ENCODE measurements at regions not wholly inside any gene's neighbourhood (a gene's known extent, or its start where the extent isn't known, plus 50 kb on each side); places are given as distances from the start of the nearest gene placed in this dataset.

DNA sequence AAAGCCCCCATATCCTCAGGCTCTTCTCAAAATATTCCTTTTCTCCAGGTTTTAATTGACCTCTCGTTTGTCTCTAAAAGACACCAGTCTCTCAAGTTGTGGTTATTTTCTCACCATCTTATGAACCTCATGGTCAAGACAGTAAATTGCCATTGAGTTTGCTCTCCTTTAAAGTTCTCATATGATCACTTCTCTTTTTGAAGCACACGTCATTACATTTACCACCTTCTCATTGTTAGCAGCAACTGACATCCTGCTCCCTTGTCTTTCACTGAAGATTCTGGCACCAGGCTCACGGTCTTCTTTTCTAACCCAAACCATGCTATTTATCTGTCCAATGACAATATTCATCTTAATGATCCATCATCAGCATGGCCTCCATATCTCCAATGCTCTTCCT is 324.2 kb downstream of the TMA16 start:
- H3K9me3 ChIP-seq (ENCODE audit: low read length) = no peaks in the 10 kb centered on the region
- H3K27me3 ChIP-seq (ENCODE audit: insufficient read depth, low read length) = no peaks in the 10 kb centered on the region
- H2AFZ ChIP-seq (ENCODE audit: low read depth, low read length) = no peak overlapping the region
- no peaks in the 10 kb centered on the region for H3K4me1 ChIP-seq (ENCODE audit: insufficient read depth, low read length)
- H3K4me3 ChIP-seq (ENCODE audit: low read length) = no peak overlapping the region
- no peaks in the 10 kb centered on the region for H3K36me3 ChIP-seq (ENCODE audit: insufficient read depth, low read length)

DNA sequence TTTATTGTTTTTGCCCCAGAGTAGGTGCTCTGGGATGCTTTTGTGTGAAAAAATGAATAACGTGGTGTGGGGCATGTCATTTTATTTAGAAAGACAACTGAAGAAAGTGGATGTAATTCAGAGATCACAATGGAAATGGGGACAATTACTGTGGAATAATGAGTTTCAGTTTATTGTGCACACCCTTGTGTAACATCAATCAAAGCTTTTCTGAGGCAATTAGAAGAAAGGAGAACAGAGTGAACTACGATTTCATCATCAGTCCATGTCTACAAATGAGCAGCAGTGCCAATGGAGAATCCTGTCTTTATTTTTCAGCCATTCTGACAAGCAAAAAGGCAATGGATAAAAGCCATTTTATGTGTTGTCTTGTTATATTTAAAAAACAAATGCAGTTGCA is 339.2 kb downstream of the TMA16 start:
- H3K36me3 ChIP-seq (ENCODE audit: insufficient read depth, low read length) = no peaks in the 10 kb centered on the region
- no peak overlapping the region for H2AFZ ChIP-seq (ENCODE audit: low read depth, low read length)
- no peaks in the 10 kb centered on the region for H3K4me1 ChIP-seq (ENCODE audit: insufficient read depth, low read length)
- no peaks in the 10 kb centered on the region for H3K27me3 ChIP-seq (ENCODE audit: insufficient read depth, low read length)
- no peaks in the 10 kb centered on the region for H3K9me3 ChIP-seq (ENCODE audit: low read length)
- no peak overlapping the region for H3K4me3 ChIP-seq (ENCODE audit: low read length)

- no peaks in the 10 kb centered on the region for H3K4me1 ChIP-seq (ENCODE audit: insufficient read depth, low read length)
- no peaks in the 10 kb centered on the region for H3K36me3 ChIP-seq (ENCODE audit: insufficient read depth, low read length)
- H3K4me3 ChIP-seq (ENCODE audit: low read length) = no peak overlapping the region
- no peaks in the 10 kb centered on the region for H3K9me3 ChIP-seq (ENCODE audit: low read length)
- H2AFZ ChIP-seq (ENCODE audit: low read depth, low read length) = no peak overlapping the region
- no peaks in the 10 kb centered on the region for H3K27me3 ChIP-seq (ENCODE audit: insufficient read depth, low read length)
Measured at GRCh38 chr4:163846008-163846407, 351.5 kb downstream of the TMA16 start.

GRCh38 chr4:163852246-163852645 is 357.8 kb downstream of the TMA16 start:
- Histone ChIP-seq H3K36me3 (ENCODE audit: insufficient read depth, low read length) (no peaks in the 10 kb centered on the region), H3K4me1 (ENCODE audit: insufficient read depth, low read length) (no peaks in the 10 kb centered on the region), H3K9me3 (ENCODE audit: low read length) (no peaks in the 10 kb centered on the region), H3K4me3 (ENCODE audit: low read length) (no peak overlapping the region), H3K27me3 (ENCODE audit: insufficient read depth, low read length) (no peaks in the 10 kb centered on the region), H2AFZ (ENCODE audit: low read depth, low read length) (no peak overlapping the region)

GRCh38 chr4:163857903-163858302 is 363.4 kb downstream of the TMA16 start:
- Histone ChIP-seq H3K27me3 (ENCODE audit: insufficient read depth, low read length) (no peaks in the 10 kb centered on the region), H2AFZ (ENCODE audit: low read depth, low read length) (no peak overlapping the region), H3K4me3 (ENCODE audit: low read length) (no peak overlapping the region), H3K4me1 (ENCODE audit: insufficient read depth, low read length) (no peaks in the 10 kb centered on the region), H3K9me3 (ENCODE audit: low read length) (no peaks in the 10 kb centered on the region), H3K36me3 (ENCODE audit: insufficient read depth, low read length) (no peaks in the 10 kb centered on the region)

- Histone ChIP-seq H3K4me3 (ENCODE audit: low read length) (no peak overlapping the region), H3K36me3 (ENCODE audit: insufficient read depth, low read length) (no peaks in the 10 kb centered on the region), H3K9me3 (ENCODE audit: low read length) (no peaks in the 10 kb centered on the region), H3K4me1 (ENCODE audit: insufficient read depth, low read length) (no peaks in the 10 kb centered on the region), H2AFZ (ENCODE audit: low read depth, low read length) (no peak overlapping the region), H3K27me3 (ENCODE audit: insufficient read depth, low read length) (no peaks in the 10 kb centered on the region)
Measured at GRCh38 chr4:163858515-163858914, 364.0 kb downstream of the TMA16 start.

- Histone ChIP-seq H3K27me3 (ENCODE audit: insufficient read depth, low read length) (no peaks in the 10 kb centered on the region), H2AFZ (ENCODE audit: low read depth, low read length) (no peak overlapping the region), H3K9me3 (ENCODE audit: low read length) (no peaks in the 10 kb centered on the region), H3K4me1 (ENCODE audit: insufficient read depth, low read length) (no peaks in the 10 kb centered on the region), H3K4me3 (ENCODE audit: low read length) (no peak overlapping the region), H3K36me3 (ENCODE audit: insufficient read depth, low read length) (no peaks in the 10 kb centered on the region)
Measured at GRCh38 chr4:163863082-163863481, 368.6 kb downstream of the TMA16 start.

- Histone ChIP-seq H3K9me3 (ENCODE audit: low read length) (no peaks in the 10 kb centered on the region), H3K36me3 (ENCODE audit: insufficient read depth, low read length) (no peaks in the 10 kb centered on the region), H3K4me1 (ENCODE audit: insufficient read depth, low read length) (no peaks in the 10 kb centered on the region), H2AFZ (ENCODE audit: low read depth, low read length) (no peak overlapping the region), H3K27me3 (ENCODE audit: insufficient read depth, low read length) (no peaks in the 10 kb centered on the region), H3K4me3 (ENCODE audit: low read length) (no peak overlapping the region)
Measured at GRCh38 chr4:163865010-163865409, 370.5 kb downstream of the TMA16 start.

DNA sequence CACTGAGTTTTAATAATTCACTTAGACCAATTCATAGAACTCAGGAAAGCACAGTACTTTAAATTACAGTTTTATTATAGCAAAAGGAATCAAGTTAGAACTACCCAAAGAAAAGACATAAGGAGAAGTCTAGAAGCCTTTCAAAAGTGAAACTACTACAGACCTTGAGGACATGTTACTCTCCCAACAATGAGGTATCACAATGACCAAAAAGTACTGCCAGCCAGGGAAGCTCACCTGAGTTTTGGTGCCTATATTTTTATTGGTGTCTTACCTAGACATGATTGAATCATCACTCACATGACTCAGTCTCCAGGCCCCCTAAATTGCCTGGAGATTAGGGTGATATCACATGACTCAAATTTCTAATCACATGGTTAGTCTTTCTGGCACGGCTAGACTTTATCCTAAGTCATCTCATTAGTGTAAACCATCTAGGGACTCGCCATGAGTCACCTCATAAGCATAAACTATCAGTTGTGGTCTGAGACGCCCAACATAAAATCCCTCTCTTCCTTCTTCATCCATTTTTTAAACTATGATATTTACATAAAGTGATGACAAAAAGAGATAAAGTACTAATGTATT is 372.3 kb downstream of the TMA16 start:
- no peaks in the 10 kb centered on the region for H3K9me3 ChIP-seq (ENCODE audit: low read length)
- H3K36me3 ChIP-seq (ENCODE audit: insufficient read depth, low read length) = no peaks in the 10 kb centered on the region
- H3K4me1 ChIP-seq (ENCODE audit: insufficient read depth, low read length) = no peaks in the 10 kb centered on the region
- H3K4me3 ChIP-seq (ENCODE audit: low read length) = no peak overlapping the region
- H3K27me3 ChIP-seq (ENCODE audit: insufficient read depth, low read length) = no peaks in the 10 kb centered on the region
- H2AFZ ChIP-seq (ENCODE audit: low read depth, low read length) = no peak overlapping the region

DNA sequence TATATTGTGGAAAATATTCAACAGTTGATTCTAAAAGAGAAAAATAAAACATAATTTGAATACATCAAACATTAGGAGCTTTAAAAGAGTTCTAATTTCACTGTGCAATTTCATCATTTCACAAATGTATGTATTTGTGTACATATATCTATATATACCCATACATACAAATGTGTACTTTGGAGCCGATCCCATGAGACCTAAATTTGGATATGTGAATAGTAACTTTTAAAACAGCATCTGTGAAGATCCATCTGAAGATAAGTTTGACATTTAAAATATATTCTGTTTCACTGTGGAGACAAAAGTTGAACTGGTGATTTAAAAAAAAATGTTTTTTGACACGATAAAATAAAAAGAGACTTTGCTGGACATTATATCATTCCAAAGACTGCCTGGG is 374.0 kb downstream of the TMA16 start:
- H3K4me1 ChIP-seq (ENCODE audit: insufficient read depth, low read length) = no peaks in the 10 kb centered on the region
- no peaks in the 10 kb centered on the region for H3K27me3 ChIP-seq (ENCODE audit: insufficient read depth, low read length)
- no peak overlapping the region for H2AFZ ChIP-seq (ENCODE audit: low read depth, low read length)
- no peaks in the 10 kb centered on the region for H3K36me3 ChIP-seq (ENCODE audit: insufficient read depth, low read length)
- H3K4me3 ChIP-seq (ENCODE audit: low read length) = no peak overlapping the region
- H3K9me3 ChIP-seq (ENCODE audit: low read length) = no peaks in the 10 kb centered on the region

GRCh38 chr4:163871078-163871477 is 376.6 kb downstream of the TMA16 start:
- Histone ChIP-seq H3K9me3 (ENCODE audit: low read length) (no peaks in the 10 kb centered on the region), H3K36me3 (ENCODE audit: insufficient read depth, low read length) (no peaks in the 10 kb centered on the region), H3K4me1 (ENCODE audit: insufficient read depth, low read length) (no peaks in the 10 kb centered on the region), H2AFZ (ENCODE audit: low read depth, low read length) (no peak overlapping the region), H3K4me3 (ENCODE audit: low read length) (no peak overlapping the region), H3K27me3 (ENCODE audit: insufficient read depth, low read length) (no peaks in the 10 kb centered on the region)

DNA sequence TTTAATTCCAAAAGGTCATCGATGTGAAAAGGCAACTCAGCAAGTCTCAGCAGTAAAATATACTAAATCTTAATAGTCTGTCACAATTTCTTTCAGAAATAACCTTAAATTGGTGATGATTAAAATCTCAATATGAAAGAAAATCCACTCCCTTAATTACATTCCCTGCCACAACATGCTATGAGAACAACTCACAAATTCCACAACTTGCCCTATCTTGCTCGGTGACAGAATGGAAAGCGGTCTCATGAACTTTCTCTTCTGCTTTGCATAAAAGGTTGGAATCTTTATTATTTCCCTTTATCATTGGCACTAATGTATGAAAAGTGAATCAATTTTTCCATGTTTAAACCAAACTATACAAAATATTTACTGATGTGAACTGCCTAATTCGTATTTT is 380.8 kb downstream of the TMA16 start:
- no peaks in the 10 kb centered on the region for H3K4me1 ChIP-seq (ENCODE audit: insufficient read depth, low read length)
- H2AFZ ChIP-seq (ENCODE audit: low read depth, low read length) = no peak overlapping the region
- no peaks in the 10 kb centered on the region for H3K27me3 ChIP-seq (ENCODE audit: insufficient read depth, low read length)
- H3K9me3 ChIP-seq (ENCODE audit: low read length) = no peaks in the 10 kb centered on the region
- H3K4me3 ChIP-seq (ENCODE audit: low read length) = no peak overlapping the region
- H3K36me3 ChIP-seq (ENCODE audit: insufficient read depth, low read length) = no peaks in the 10 kb centered on the region

GRCh38 chr4:163878336-163879121 is 384.0 kb downstream of the TMA16 start:
- Histone ChIP-seq H3K27me3 (ENCODE audit: insufficient read depth, low read length) (no peaks in the 10 kb centered on the region), H3K4me1 (ENCODE audit: insufficient read depth, low read length) (no peaks in the 10 kb centered on the region), H3K9me3 (ENCODE audit: low read length) (no peaks in the 10 kb centered on the region), H3K4me3 (ENCODE audit: low read length) (no peak overlapping the region), H3K36me3 (ENCODE audit: insufficient read depth, low read length) (no peaks in the 10 kb centered on the region), H2AFZ (ENCODE audit: low read depth, low read length) (no peak overlapping the region)

- Histone ChIP-seq H3K27me3 (ENCODE audit: insufficient read depth, low read length) (no peaks in the 10 kb centered on the region), H3K4me1 (ENCODE audit: insufficient read depth, low read length) (no peaks in the 10 kb centered on the region), H2AFZ (ENCODE audit: low read depth, low read length) (no peak overlapping the region), H3K4me3 (ENCODE audit: low read length) (no peak overlapping the region), H3K9me3 (ENCODE audit: low read length) (no peaks in the 10 kb centered on the region), H3K36me3 (ENCODE audit: insufficient read depth, low read length) (no peaks in the 10 kb centered on the region)
Measured at GRCh38 chr4:163892417-163892816, 397.9 kb downstream of the TMA16 start.
